H1 (cell line): ENCODE measurements at regions not wholly inside any gene's neighbourhood (a gene's known extent, or its start where the extent isn't known, plus 50 kb on each side); places are given as distances from the start of the nearest gene placed in this dataset.

Experiments
- CTCF ChIA-PET: fragments of 300-600 bp; sonication (Branson Sonifier 250); formaldehyde crosslinking; loops from one replicate; lab custom pipeline; 2021; ENCODE audit not compliant: partially characterized antibody; lab: Charles Lee
- POLR2A ChIA-PET: fragments of 300-600 bp; sonication (Branson Sonifier 250); formaldehyde crosslinking; loops from one replicate; lab custom pipeline; 2021; ENCODE audit warnings: inconsistent platforms; ENCODE audit not compliant: partially characterized antibody; lab: Charles Lee
- DNase-seq, 2 experiments: peaks; one replicate each; pipeline versions ENCODE4 v3.0.0 to v3.0.0-alpha.2; 2010 to 2022; ENCODE audit warnings: low spot score in 2 of 2, low read depth in 1 of 2, mixed read lengths in 1 of 2
- FAIRE-seq: peaks from 2 replicates; lab custom pipeline; 2011; peaks lifted over from hg19 to GRCh38; lab: Jason Lieb, UNC
- H2AFZ ChIP-seq: 2 replicates; pipeline ENCODE4 v1.8.1; 2012; ENCODE audit warnings: low read length, inconsistent platforms
- H2AK5ac ChIP-seq: 2 replicates; pipeline ENCODE4 v1.6.1; 2013; ENCODE audit warnings: low read depth, low read length
- H2BK120ac ChIP-seq: replicated peaks from 2 replicates; pipeline ENCODE3; 2013; ENCODE audit warnings: low read depth, low read length, inconsistent platforms
- H2BK12ac ChIP-seq: 2 replicates; pipeline ENCODE4 v1.6.1; 2013; ENCODE audit warnings: low read depth, low read length
- H2BK15ac ChIP-seq: 2 replicates; pipeline ENCODE4 v1.6.1; 2013; ENCODE audit warnings: low read length
- H2BK20ac ChIP-seq: 2 replicates; pipeline ENCODE4 v1.6.1; 2013; ENCODE audit warnings: low read length
- H2BK5ac ChIP-seq: 2 replicates; pipeline ENCODE4 v1.6.1; 2013; ENCODE audit warnings: low read depth, low read length
- H3K14ac ChIP-seq: 2 replicates; pipeline ENCODE4 v1.6.1; 2013; ENCODE audit warnings: inconsistent platforms; ENCODE audit not compliant: insufficient read length
- H3K18ac ChIP-seq: 2 replicates; pipeline ENCODE4 v1.6.1; 2013; ENCODE audit warnings: low read length; ENCODE audit errors: extremely low read depth
- H3K23ac ChIP-seq: 2 replicates; pipeline ENCODE4 v1.6.1; 2013; ENCODE audit warnings: inconsistent platforms; ENCODE audit not compliant: insufficient read length
- H3K23me2 ChIP-seq: 2 replicates; pipeline ENCODE4 v1.6.1; 2013; ENCODE audit warnings: low read depth, low read length
- H3K27ac ChIP-seq: 2 replicates; pipeline ENCODE4 v1.6.1; 2011; ENCODE audit warnings: low read depth, low read length, inconsistent platforms
- H3K27me3 ChIP-seq, 4 experiments: replicated peaks in 1 of 4; 1 replicate in 1 of 4; 2 replicates in 3 of 4; pipeline versions ENCODE4 v1.6.1 to v1.8.1; 2011 to 2013; ENCODE audit warnings: low read length in 3 of 4, mild to moderate bottlenecking in 3 of 4, inconsistent platforms in 2 of 4, mixed read lengths in 2 of 4, moderate library complexity in 1 of 4; ENCODE audit not compliant: control insufficient read depth in 3 of 4, insufficient read depth in 3 of 4; ENCODE audit errors: extremely low read depth in 1 of 4
- H3K36me3 ChIP-seq, 4 experiments: 2 replicates each; pipeline versions ENCODE4 v1.6.1 to v1.8.1; 2011 to 2013; ENCODE audit warnings: mild to moderate bottlenecking in 4 of 4, low read length in 3 of 4, moderate library complexity in 2 of 4, control low read depth in 1 of 4, inconsistent platforms in 1 of 4; ENCODE audit not compliant: insufficient read depth in 4 of 4, control insufficient read depth in 2 of 4
- H3K4ac ChIP-seq: replicated peaks from 2 replicates; pipeline ENCODE3; 2013; ENCODE audit warnings: low read length, low read depth, mixed read lengths, inconsistent platforms; ENCODE audit not compliant: insufficient read length
- H3K4me1 ChIP-seq, 4 experiments: replicated peaks in 1 of 4; 1 replicate in 1 of 4; 2 replicates in 3 of 4; pipeline versions ENCODE4 v1.6.1 to v1.8.1; 2011 to 2013; ENCODE audit warnings: low read length in 3 of 4, inconsistent platforms in 2 of 4, mixed read lengths in 1 of 4; ENCODE audit not compliant: insufficient read depth in 4 of 4, control insufficient read depth in 3 of 4
- H3K4me2 ChIP-seq, 2 experiments: 2 replicates each; pipeline versions ENCODE4 v1.6.1 to v1.8.1; 2011 to 2013; ENCODE audit warnings: low read depth in 2 of 2, low read length in 2 of 2, control low read depth in 1 of 2, inconsistent platforms in 1 of 2, mild to moderate bottlenecking in 1 of 2; ENCODE audit not compliant: insufficient read depth in 1 of 2
- H3K4me3 ChIP-seq, 4 experiments: fragments of 200-600, 300-600 bp in 1 of 4; sonication (generic), shearing (Covaris generic), sonication (Bioruptor Twin) in 1 of 4; 2 replicates each; pipeline versions ENCODE4 v1.5.1 to v1.8.1; 2011 to 2016; ENCODE audit warnings: low read length in 4 of 4, low read depth in 3 of 4, control low read depth in 2 of 4, inconsistent platforms in 2 of 4, mild to moderate bottlenecking in 2 of 4, mixed read lengths in 1 of 4, moderate library complexity in 1 of 4; ENCODE audit not compliant: insufficient read depth in 2 of 4; ENCODE audit errors: extremely low read depth in 1 of 4
- H3K56ac ChIP-seq: replicated peaks from 2 replicates; pipeline ENCODE3; 2013; ENCODE audit warnings: low read depth, mild to moderate bottlenecking, mixed read lengths, low read length, inconsistent platforms; ENCODE audit not compliant: insufficient read length
- H3K79me1 ChIP-seq: 2 replicates; pipeline ENCODE4 v1.6.1; 2013; ENCODE audit warnings: low read depth, low read length, control low read depth
- H3K79me2 ChIP-seq, 2 experiments: 2 replicates each; pipeline versions ENCODE4 v1.6.1 to v1.8.1; 2012 to 2013; ENCODE audit warnings: low read length in 2 of 2, mild to moderate bottlenecking in 2 of 2, inconsistent platforms in 1 of 2; ENCODE audit not compliant: insufficient read depth in 2 of 2, control insufficient read depth in 1 of 2
- H3K9ac ChIP-seq, 4 experiments: replicated peaks in 1 of 4; 1 replicate in 1 of 4; 2 replicates in 3 of 4; pipeline versions ENCODE4 v1.6.1 to v1.8.1; 2011 to 2013; ENCODE audit warnings: low read depth in 3 of 4, low read length in 3 of 4, control low read depth in 2 of 4, mild to moderate bottlenecking in 2 of 4, moderate library complexity in 2 of 4, inconsistent platforms in 1 of 4; ENCODE audit errors: extremely low read depth in 1 of 4
- H3K9me3 ChIP-seq, 2 experiments: 2 replicates each; pipeline versions ENCODE4 v1.6.1 to v1.8.1; 2012 to 2013; ENCODE audit warnings: mild to moderate bottlenecking in 2 of 2, moderate library complexity in 2 of 2, control low read depth in 1 of 2, inconsistent platforms in 1 of 2, low read depth in 1 of 2, low read length in 1 of 2, mixed read lengths in 1 of 2; ENCODE audit not compliant: insufficient read depth in 2 of 2
- H4K20me1 ChIP-seq, 2 experiments: replicated peaks in 1 of 2; 2 replicates each; pipeline versions ENCODE3 to v1.8.1; 2011 to 2013; ENCODE audit warnings: inconsistent platforms in 2 of 2, low read length in 2 of 2, mild to moderate bottlenecking in 1 of 2; ENCODE audit not compliant: insufficient read depth in 2 of 2, control insufficient read depth in 1 of 2
- H4K5ac ChIP-seq: 2 replicates; pipeline ENCODE4 v1.6.1; 2013; ENCODE audit warnings: low read length, low read depth, mixed read lengths, inconsistent platforms; ENCODE audit not compliant: insufficient read length
- H4K8ac ChIP-seq: 2 replicates; pipeline ENCODE4 v1.8.0; 2013; ENCODE audit warnings: mild to moderate bottlenecking, moderate library complexity, low read length, inconsistent platforms; ENCODE audit not compliant: insufficient read depth; ENCODE audit errors: extremely low read depth
- H4K91ac ChIP-seq: replicated peaks from 2 replicates; pipeline ENCODE3; 2013; ENCODE audit warnings: low read length, mixed read lengths, inconsistent platforms; ENCODE audit not compliant: insufficient read length
- WGBS, 2 experiments: shearing (Covaris generic) in 1 of 2; methylation state at CpG; one replicate each; pipeline versions ENCODE4 v1.1.6 to v1.1.7; 2013 to 2015; ENCODE audit warnings: low lambda C conversion rate in 2 of 2, mixed read lengths in 2 of 2, inconsistent platforms in 1 of 2, low coverage in 1 of 2, missing lambda C conversion rate in 1 of 2; ENCODE audit not compliant: insufficient replicate concordance in 2 of 2, insufficient coverage in 1 of 2, insufficient read length in 1 of 2; ENCODE audit errors: extremely low coverage in 1 of 2, missing lambda C conversion rate in 1 of 2; 5-methylcytosine and 5-hydroxymethylcytosine counted together

GRCh38 chr2:160583813-160584537 lies 90.4 kb upstream of the RBMS1 start:
- ChIA-PET CTCF (interaction anchor here (0.7 kb wide), 1 partner anchor 336 kb away, joined by 3 read pairs; no protein-coding TSS in a partner anchor), POLR2A (no interaction called here)
- no peak overlapping the region for H4K5ac ChIP-seq
- no peak overlapping the region for H2AK5ac ChIP-seq
- no peaks in the 10 kb centered on the region for H4K20me1 ChIP-seq
- no peak overlapping the region for H3K14ac ChIP-seq
- H3K4ac ChIP-seq, result no peak overlapping the region
- H3K4me2 ChIP-seq, result no peak overlapping the region
- no peaks in the 10 kb centered on the region for H3K79me1 ChIP-seq
- H2BK15ac ChIP-seq, result peak overlapping the region; percentile 67
- H3K23me2 ChIP-seq, result no peaks in the 10 kb centered on the region
- no peak overlapping the region for H2BK120ac ChIP-seq
- H2BK5ac ChIP-seq, result 0 out of 2 replicates have a peak overlapping the region, but pooled peaks have one; percentile 3
- no peak overlapping the region for H3K56ac ChIP-seq
- H4K8ac ChIP-seq, result no peak overlapping the region
- DNase-seq (no peak), FAIRE-seq (no peak)
- no peak overlapping the region for H2BK20ac ChIP-seq
- H3K9me3 ChIP-seq, result no peaks in the 10 kb centered on the region
- no peaks in the 10 kb centered on the region for H3K79me2 ChIP-seq
- H4K91ac ChIP-seq, result no peak overlapping the region
- H3K18ac ChIP-seq, result peak overlapping the region; percentile 36; the same call in 1 of the 2 replicates
- peaks cover 0 to 12% (median 3%) of the 10 kb centered on the region in 4 experiments; a peak in 5 of 7 replicates for H3K4me1 ChIP-seq
- H3K27me3 ChIP-seq, result no peaks in the 10 kb centered on the region
- peak overlapping the region; percentile 52; the same call in 1 of the 2 replicates for H2BK12ac ChIP-seq
- 0 out of 2 replicates have a peak overlapping the region, but pooled peaks have one; percentile 12 for H3K27ac ChIP-seq
- H2AFZ ChIP-seq, result no peak overlapping the region; the same call in 1 of the 2 replicates
- no peak overlapping the region for H3K9ac ChIP-seq
- no peaks in the 10 kb centered on the region for H3K36me3 ChIP-seq
- H3K4me3 ChIP-seq, result no peak overlapping the region
- 90% methylated on average over 8 of the region's 8 CpGs; no CpG with 5 or more reads in 1 of the 2 experiments for WGBS, 2 experiments
- no peak overlapping the region for H3K23ac ChIP-seq
